IPS-20b (cell line): ENCODE measurements at regions not wholly inside any gene's neighbourhood (a gene's known extent, or its start where the extent isn't known, plus 50 kb on each side); places are given as distances from the start of the nearest gene placed in this dataset.
"Not testable (repeated sequence)": the region's sequence is repeated elsewhere in the genome, so short reads cannot be mapped to it uniquely, and the experiment has no call there.

ENCODE experiments used
- H3K27ac ChIP-seq: one replicate; pipeline ENCODE4 v1.5.1; 2013; ENCODE audit warnings: low read length
- H3K27me3 ChIP-seq: 2 replicates; pipeline ENCODE4 v1.6.1; 2013; ENCODE audit warnings: mild to moderate bottlenecking, low read length, inconsistent platforms; ENCODE audit not compliant: insufficient read depth
- H3K36me3 ChIP-seq: 2 replicates; pipeline ENCODE4 v1.6.1; 2013; ENCODE audit warnings: low read depth, mild to moderate bottlenecking, inconsistent platforms, low read length, moderate library complexity; ENCODE audit not compliant: insufficient read depth
- H3K4me1 ChIP-seq: 2 replicates; pipeline ENCODE4 v1.6.1; 2013; ENCODE audit warnings: mild to moderate bottlenecking, control low read depth, inconsistent platforms, low read length, moderate library complexity; ENCODE audit not compliant: insufficient read depth
- H3K4me3 ChIP-seq: 2 replicates; pipeline ENCODE4 v1.5.1; 2013; ENCODE audit warnings: mild to moderate bottlenecking, low read length, inconsistent platforms
- H3K9ac ChIP-seq: 2 replicates; pipeline ENCODE4 v1.6.1; 2013; ENCODE audit warnings: low read depth, mild to moderate bottlenecking, inconsistent platforms, low read length, moderate library complexity
- H3K9me3 ChIP-seq: 2 replicates; pipeline ENCODE4 v1.6.1; 2013; ENCODE audit warnings: mild to moderate bottlenecking, low read depth, low read length, inconsistent platforms; ENCODE audit not compliant: insufficient read depth

GRCh38 chr4:144426023-144426422, 219.9 kb upstream of the HHIP start:
- H3K36me3 ChIP-seq, H3K27me3 ChIP-seq, H3K9ac ChIP-seq, H3K27ac ChIP-seq, H3K4me1 ChIP-seq, H3K9me3 ChIP-seq, H3K4me3 ChIP-seq: not testable (repeated sequence)

- Histone ChIP-seq H3K27me3 (no peaks in the 10 kb centered on the region), H3K27ac (no peak overlapping the region), H3K9me3 (no peaks in the 10 kb centered on the region; the same call in 1 of the 2 replicates), H3K4me1 (no peaks in the 10 kb centered on the region), H3K9ac (no peak overlapping the region), H3K36me3 (no peaks in the 10 kb centered on the region), H3K4me3 (no peak overlapping the region)
Observed at GRCh38 chr4:144442713-144443112, 203.2 kb upstream of the HHIP start.

- Histone ChIP-seq H3K27ac (no peak overlapping the region), H3K9ac (no peak overlapping the region), H3K4me3 (no peak overlapping the region)
Observed at GRCh38 chr4:144449611-144450010, 196.3 kb upstream of the HHIP start.

GRCh38 chr4:144450526-144450925, 195.4 kb upstream of the HHIP start:
- no peaks in the 10 kb centered on the region for H3K36me3 ChIP-seq

More at GRCh38 chr4:144449611-144450010, 196.3 kb upstream of the HHIP start:
- Histone ChIP-seq H3K27me3 (no peaks in the 10 kb centered on the region), H3K4me1 (no peaks in the 10 kb centered on the region), H3K9me3 (no peaks in the 10 kb centered on the region), H3K36me3 (no peaks in the 10 kb centered on the region)

GRCh38 chr4:144451766-144452450, 194.0 kb upstream of the HHIP start:
- Histone ChIP-seq H3K27me3 (no peaks in the 10 kb centered on the region), H3K36me3 (no peaks in the 10 kb centered on the region), H3K9me3 (no peaks in the 10 kb centered on the region), H3K4me3 (no peak overlapping the region), H3K9ac (no peak overlapping the region), H3K27ac (no peak overlapping the region), H3K4me1 (no peaks in the 10 kb centered on the region)

More at GRCh38 chr4:144450526-144450925, 195.4 kb upstream of the HHIP start:
- H3K4me1 ChIP-seq: no peaks in the 10 kb centered on the region
- no peak overlapping the region for H3K4me3 ChIP-seq
- no peaks in the 10 kb centered on the region for H3K27me3 ChIP-seq
- no peaks in the 10 kb centered on the region for H3K9me3 ChIP-seq
- H3K27ac ChIP-seq: no peak overlapping the region
- H3K9ac ChIP-seq: no peak overlapping the region

- Histone ChIP-seq H3K9ac (no peak overlapping the region), H3K4me1 (no peaks in the 10 kb centered on the region), H3K4me3 (no peak overlapping the region), H3K27ac (no peak overlapping the region), H3K27me3 (no peaks in the 10 kb centered on the region), H3K36me3 (no peaks in the 10 kb centered on the region), H3K9me3 (no peaks in the 10 kb centered on the region)
Observed at GRCh38 chr4:144456196-144456595, 189.8 kb upstream of the HHIP start.

- Histone ChIP-seq H3K9me3 (no peaks in the 10 kb centered on the region), H3K36me3 (no peaks in the 10 kb centered on the region), H3K27ac (no peak overlapping the region), H3K4me1 (no peaks in the 10 kb centered on the region), H3K9ac (no peak overlapping the region), H3K27me3 (no peaks in the 10 kb centered on the region), H3K4me3 (no peak overlapping the region)
Observed at GRCh38 chr4:144461906-144462305, 184.1 kb upstream of the HHIP start.

GRCh38 chr4:144463236-144463635, 182.7 kb upstream of the HHIP start:
- Histone ChIP-seq H3K36me3 (no peaks in the 10 kb centered on the region), H3K4me3 (no peak overlapping the region), H3K4me1 (no peaks in the 10 kb centered on the region), H3K9me3 (no peaks in the 10 kb centered on the region), H3K27ac (no peak overlapping the region), H3K27me3 (no peaks in the 10 kb centered on the region), H3K9ac (no peak overlapping the region)

- Histone ChIP-seq H3K27me3 (no peaks in the 10 kb centered on the region), H3K4me3 (no peak overlapping the region), H3K27ac (no peak overlapping the region), H3K9ac (no peak overlapping the region), H3K36me3 (no peaks in the 10 kb centered on the region), H3K4me1 (no peaks in the 10 kb centered on the region), H3K9me3 (no peaks in the 10 kb centered on the region)
Observed at GRCh38 chr4:144463896-144464295, 182.1 kb upstream of the HHIP start.

- Histone ChIP-seq H3K27me3 (no peaks in the 10 kb centered on the region), H3K4me1 (no peaks in the 10 kb centered on the region), H3K9me3 (no peaks in the 10 kb centered on the region), H3K9ac (no peak overlapping the region), H3K36me3 (no peaks in the 10 kb centered on the region), H3K27ac (no peak overlapping the region), H3K4me3 (no peak overlapping the region)
Observed at GRCh38 chr4:144465546-144465945, 180.4 kb upstream of the HHIP start.

- H3K4me3 ChIP-seq: no peak overlapping the region
- H3K9ac ChIP-seq: no peak overlapping the region
- H3K27ac ChIP-seq: no peak overlapping the region
- no peaks in the 10 kb centered on the region for H3K36me3 ChIP-seq
- H3K27me3 ChIP-seq: no peaks in the 10 kb centered on the region
- H3K9me3 ChIP-seq: peaks cover 5% of the 10 kb centered on the region; the same call in 1 of the 2 replicates
- H3K4me1 ChIP-seq: no peaks in the 10 kb centered on the region
Observed at GRCh38 chr4:144480068-144480467, 165.9 kb upstream of the HHIP start.

- H3K27ac ChIP-seq: no peak overlapping the region
- H3K27me3 ChIP-seq: no peaks in the 10 kb centered on the region
- no peak overlapping the region for H3K4me3 ChIP-seq
- H3K9ac ChIP-seq: no peak overlapping the region
- no peaks in the 10 kb centered on the region for H3K9me3 ChIP-seq
- no peaks in the 10 kb centered on the region for H3K36me3 ChIP-seq
- peaks cover 5% of the 10 kb centered on the region; the same call in 1 of the 2 replicates for H3K4me1 ChIP-seq
Observed at GRCh38 chr4:144489831-144490230, 156.1 kb upstream of the HHIP start.
